HG03432 (cell line): ENCODE measurements at regions not wholly inside any gene's neighbourhood (a gene's known extent, or its start where the extent isn't known, plus 50 kb on each side); places are given as distances from the start of the nearest gene placed in this dataset.

Experiments
- ATAC-seq: cut with Tn5 transposase; IDR thresholded peaks from one replicate; pipeline ENCODE4 v1.9.1; 2021; ENCODE audit warnings: mild to moderate bottlenecking, moderate library complexity; ENCODE audit not compliant: unreplicated experiment

- no peak for ATAC-seq
Measured at GRCh38 chr14:96979611-96980074, 182.5 kb downstream of the VRK1 start.

DNA sequence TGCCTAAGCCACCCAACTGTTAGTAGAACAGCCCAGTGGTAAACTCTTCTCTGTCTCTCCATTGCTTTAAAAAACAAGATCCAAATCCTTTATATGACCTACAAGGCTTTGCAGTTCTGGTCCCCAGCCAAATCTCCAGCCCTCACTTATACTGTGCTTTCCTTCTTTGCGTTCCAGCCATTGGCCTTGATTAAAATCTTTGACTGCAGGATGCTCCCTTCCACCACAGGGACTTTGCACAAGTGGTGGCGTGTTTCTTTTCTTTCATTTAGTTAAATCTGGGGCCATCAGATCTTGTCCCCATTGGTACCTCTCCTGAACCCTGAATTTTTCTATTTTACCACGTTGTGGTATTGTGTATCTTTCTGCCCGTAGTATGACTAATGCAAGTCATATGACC, 183.7 kb downstream of the VRK1 start:
- no peak for ATAC-seq

DNA sequence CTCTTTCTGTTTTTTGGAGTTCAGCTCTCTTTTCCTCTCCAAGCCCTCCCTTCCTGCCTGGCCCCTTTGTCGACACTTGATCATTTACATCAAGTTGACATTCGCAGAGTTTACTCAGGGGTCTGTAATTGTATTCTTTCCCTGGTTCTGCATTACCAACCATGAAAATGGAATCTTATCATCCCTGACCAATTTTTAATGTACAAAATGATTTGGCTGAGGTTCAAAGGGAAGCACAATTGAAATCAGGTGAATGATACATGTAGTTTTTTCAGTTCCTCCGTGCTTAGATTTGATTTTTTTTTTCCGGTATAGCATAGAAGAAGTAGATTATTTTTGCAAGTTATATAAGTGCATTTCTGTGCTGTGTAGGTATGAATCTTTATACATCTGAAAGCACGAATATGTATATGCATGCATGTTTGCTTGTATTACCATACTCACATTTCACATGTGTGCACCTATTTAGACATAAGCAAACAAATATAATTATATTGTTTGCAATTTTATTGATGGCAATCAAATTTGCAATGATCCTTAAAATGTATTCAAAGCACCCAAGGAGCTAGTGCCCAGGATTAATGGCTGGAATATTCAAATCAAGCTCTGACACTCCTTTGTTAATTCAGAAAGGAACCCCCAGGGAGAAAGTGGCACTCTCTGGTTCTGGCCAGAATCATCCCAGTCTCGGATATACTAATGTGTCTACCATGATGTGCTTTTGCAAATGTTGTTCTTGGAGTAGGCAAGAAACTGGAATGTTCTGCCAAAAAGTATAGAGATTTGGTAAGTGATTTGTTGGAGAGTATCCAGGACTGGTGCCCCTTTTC, 189.3 kb downstream of the VRK1 start:
- no peak for ATAC-seq

- ATAC-seq, result no peak
Measured at GRCh38 chr14:96987086-96987474, 189.9 kb downstream of the VRK1 start.

- ATAC-seq, result no peak
Measured at GRCh38 chr14:96987771-96988170, 190.6 kb downstream of the VRK1 start.

DNA sequence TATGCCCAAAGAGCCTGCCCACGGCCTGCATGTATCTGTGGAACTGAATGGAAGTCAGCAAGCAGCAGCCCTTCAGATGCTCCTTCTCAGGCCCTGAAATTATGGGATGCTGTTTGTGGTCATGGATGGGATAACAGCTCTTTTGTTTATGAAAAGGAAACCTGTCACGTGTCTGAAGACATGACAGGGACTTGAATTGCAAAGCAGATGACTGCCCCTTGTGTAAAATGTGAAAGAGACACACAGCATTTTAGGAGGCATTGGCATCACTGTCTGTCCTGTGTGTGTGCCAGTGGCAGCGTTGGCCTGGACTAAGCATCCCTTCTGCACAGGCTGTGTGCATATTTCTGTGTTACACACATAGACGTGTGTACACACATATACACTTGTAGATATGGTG, 192.1 kb downstream of the VRK1 start:
- ATAC-seq, result no peak

GRCh38 chr14:96991226-96991625, 194.0 kb downstream of the VRK1 start:
- ATAC-seq, result no peak

DNA sequence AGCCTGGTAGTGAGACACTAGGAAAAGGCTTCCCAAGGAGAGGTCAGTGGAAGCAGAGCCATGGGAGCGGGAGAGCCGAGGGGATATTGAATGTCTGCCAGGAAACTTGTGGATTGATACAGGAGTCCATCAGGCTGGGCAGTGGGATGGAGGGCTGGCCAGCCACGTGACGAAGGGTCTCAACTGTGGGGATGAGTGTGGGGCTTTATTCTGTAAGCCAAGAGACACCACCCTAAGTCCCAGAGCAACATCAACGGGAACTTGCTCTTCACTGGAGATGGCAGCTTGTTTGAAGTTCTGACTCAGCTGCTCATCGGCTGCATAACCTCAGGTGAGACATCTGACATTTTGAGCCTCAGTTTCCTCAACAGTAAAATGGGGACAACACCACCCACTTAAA, 197.8 kb downstream of the VRK1 start:
- ATAC-seq, result no peak

DNA sequence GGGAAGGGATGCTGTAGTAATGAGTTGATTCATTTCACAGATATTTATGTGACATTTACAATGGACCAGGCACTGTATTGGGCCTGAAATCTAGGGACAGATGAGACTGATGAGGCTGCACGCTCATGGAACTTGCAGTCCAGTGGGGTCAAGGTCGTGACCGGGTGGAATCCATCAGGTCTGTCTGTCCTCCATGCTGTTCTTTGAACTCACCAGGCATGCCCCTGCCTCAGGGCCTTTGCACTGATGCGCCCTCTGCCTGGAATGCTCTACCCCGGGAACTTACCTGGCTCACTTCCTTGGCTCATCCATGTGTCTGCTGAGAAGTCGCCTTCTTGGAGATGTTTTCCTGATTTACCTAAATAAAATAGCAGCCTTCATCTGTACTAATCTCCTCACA, 200.1 kb downstream of the VRK1 start:
- no peak for ATAC-seq

- ATAC-seq, result no peak
Measured at GRCh38 chr14:96997996-96998395, 200.8 kb downstream of the VRK1 start.

DNA sequence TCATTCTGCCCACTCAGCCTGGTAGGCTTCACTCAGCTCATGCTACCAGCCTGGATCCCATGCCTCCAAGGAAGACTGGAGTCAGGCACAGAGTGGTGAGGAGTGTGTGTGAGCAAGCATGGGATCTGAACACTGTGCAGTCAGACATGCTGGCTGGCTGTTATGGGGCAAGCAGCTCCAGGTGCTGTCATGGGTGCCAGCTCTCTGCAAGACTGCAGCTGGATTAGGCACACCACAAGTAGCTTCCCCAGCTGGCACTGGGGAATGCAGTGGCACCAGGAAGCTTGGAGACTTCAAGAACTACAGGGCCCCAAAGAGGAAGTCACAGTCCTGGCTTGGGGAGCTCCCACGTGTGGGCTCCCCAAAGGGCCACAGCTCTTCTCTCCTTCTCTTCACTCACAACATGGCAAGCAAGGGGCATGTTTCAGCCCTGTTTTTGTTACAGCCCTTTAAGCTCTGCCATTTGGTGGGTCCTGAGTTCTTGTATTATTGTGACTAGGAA, 202.5 kb downstream of the VRK1 start:
- ATAC-seq, result no peak

GRCh38 chr14:97002454-97002853, 205.3 kb downstream of the VRK1 start:
- no peak for ATAC-seq

DNA sequence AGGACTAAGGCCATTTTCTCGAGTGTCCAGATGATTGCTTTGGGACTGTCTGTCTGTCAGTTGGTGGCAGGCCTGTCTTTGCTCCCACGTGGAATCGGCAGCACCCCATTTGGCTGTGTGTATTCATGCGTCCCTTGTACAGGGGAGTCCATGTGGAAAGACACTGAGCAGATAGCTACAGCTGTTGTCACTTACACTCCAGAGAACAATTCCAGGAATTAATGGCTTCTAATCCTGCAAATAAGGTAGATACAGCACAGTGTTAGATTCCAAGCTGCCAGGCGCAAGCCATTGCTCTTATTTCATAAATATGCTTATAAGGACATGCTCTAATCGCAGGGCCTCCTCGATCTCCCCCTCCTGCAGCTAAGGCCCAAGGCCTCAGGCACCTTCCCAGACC, 208.8 kb downstream of the VRK1 start:
- ATAC-seq, result no peak

GRCh38 chr14:97010491-97011160, 213.4 kb downstream of the VRK1 start:
- no peak for ATAC-seq

DNA sequence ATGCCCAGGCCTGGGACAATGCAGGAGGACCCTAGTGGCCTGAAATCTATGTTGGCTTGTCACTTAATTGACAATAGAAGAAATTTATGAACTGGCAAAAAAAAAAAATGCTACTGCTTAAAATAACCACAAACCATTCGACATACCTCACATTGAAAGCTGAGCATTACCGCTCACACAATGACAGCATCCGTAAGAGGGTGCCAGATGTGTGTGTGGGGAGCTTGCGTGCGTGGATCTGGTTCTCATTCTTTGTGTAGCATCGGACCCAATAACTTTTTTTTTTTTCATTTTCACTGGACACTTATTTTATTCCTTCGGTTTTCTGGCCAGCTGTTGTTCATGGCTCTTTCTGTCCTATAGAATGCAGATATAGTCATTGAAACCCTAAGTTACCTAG, 216.7 kb downstream of the VRK1 start:
- no peak for ATAC-seq

GRCh38 chr14:97021001-97021400, 223.8 kb downstream of the VRK1 start:
- no peak for ATAC-seq

DNA sequence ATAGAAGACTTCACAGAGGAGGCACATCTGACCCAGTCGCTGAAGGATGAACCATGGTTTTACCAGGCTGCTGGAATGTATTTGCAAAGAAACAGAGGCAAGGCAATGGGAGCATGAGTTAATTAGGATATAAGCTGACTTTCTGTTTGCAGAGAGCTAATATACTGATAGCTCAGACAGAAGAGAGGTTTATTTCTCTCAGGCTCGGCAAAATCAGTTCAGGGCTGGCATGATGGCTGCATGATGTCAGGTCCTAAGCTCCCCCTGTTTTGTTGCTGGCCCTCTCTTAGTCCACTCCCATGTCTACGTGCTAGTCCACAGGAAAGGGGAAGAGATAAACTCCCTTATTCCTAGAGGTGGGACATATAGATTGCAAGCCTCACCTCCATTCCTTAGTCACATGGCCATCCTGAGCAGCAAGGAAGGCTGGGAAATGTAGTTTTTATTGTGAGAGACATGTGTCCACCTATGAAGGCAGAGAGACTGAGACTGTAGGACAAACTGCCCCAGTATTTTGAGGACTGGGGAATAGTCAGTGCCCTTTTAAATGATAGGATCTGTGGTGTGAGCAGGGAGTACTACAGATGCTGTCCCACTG, 224.5 kb downstream of the VRK1 start:
- ATAC-seq, result no peak

GRCh38 chr14:97022741-97023140, 225.6 kb downstream of the VRK1 start:
- no peak for ATAC-seq

DNA sequence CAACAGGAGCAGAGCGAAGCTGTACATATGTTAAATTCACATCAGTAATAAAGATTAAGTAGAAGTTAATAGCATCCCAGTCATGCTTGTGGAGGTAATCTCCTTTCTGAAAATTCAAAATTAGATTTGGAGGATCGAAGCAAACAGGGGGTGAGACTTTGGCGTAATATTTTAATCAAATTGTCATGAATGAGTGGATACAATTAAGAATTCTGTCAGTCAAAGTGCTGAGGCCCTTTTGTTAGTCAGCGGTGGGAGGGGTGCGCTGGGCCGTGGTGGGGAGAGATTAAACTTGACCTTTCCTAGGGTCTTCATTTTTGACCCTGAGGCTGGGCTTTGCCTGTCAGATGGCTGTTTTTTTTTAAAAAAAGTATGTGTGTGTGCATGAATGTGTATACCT, 226.7 kb downstream of the VRK1 start:
- ATAC-seq, result no peak

DNA sequence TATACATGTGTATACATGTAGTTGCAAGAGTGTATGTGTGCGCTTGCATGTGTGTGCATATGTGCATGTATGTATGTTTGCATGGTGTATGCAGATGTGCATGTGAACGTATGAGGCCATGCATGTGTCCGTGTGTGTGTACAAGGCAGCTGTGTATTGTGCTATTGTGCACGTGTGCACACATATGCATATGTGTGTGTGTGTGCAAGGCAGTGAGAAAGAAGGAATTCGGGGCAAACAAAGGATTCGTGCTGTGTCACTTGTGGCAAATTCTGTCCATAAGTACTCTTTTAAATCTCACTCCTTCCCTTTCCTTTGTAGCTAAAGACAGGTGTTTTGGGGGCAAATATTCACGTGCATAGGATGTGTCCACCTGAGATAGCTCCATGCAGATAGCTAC, 227.1 kb downstream of the VRK1 start:
- no peak for ATAC-seq

DNA sequence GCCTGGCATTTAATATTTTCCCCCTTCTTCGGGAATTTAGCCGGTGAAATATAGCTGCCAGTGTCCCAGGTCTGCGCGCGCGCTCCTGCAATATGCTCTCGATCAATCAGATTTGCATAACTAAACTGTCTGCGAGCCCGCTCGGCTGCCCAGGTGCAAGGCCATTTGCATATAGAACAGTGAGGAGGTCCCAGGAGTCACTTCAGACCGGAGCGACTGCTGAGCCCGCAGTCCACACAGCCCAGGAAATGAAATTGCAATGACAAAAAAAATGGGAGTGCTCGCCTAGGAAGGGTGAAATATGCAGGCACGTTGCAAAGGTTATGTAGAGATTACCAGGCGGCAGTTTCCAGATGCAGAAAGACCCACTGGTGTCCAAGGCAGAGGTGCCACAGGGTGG, 228.5 kb downstream of the VRK1 start:
- no peak for ATAC-seq
